Liver (tissue), 7 donors: ENCODE measurements at regions not wholly inside any gene's neighbourhood (a gene's known extent, or its start where the extent isn't known, plus 50 kb on each side); places are given as distances from the start of the nearest gene placed in this dataset.

Experiments used
- DNase-seq: peaks from one replicate; pipeline ENCODE4 v3.0.0-alpha.2; 2017; ENCODE audit warnings: low spot score
- H3K27ac ChIP-seq, 2 donors: one replicate each; pipeline ENCODE4 v1.7.0; 2013; ENCODE audit warnings: inconsistent platforms in 2 of 2, low read length in 2 of 2, control low read depth in 1 of 2, low read depth in 1 of 2, mild to moderate bottlenecking in 1 of 2
- H3K27me3 ChIP-seq, 4 donors: one replicate each; pipeline versions ENCODE4 v1.6.1 to v1.7.0; 2013; ENCODE audit warnings: low read length in 3 of 4, inconsistent platforms in 1 of 4, mild to moderate bottlenecking in 1 of 4, moderate library complexity in 1 of 4; ENCODE audit not compliant: control insufficient read depth in 4 of 4, insufficient read depth in 4 of 4
- H3K36me3 ChIP-seq, 4 donors: one replicate each; pipeline versions ENCODE4 v1.6.1 to v1.7.0; 2013; ENCODE audit warnings: low read length in 3 of 4, mild to moderate bottlenecking in 3 of 4, low read depth in 1 of 4, moderate library complexity in 1 of 4; ENCODE audit not compliant: control insufficient read depth in 4 of 4, insufficient read depth in 3 of 4
- H3K4me1 ChIP-seq, 4 donors: one replicate each; pipeline versions ENCODE4 v1.6.1 to v1.7.0; 2013; ENCODE audit warnings: low read length in 3 of 4, mild to moderate bottlenecking in 3 of 4, moderate library complexity in 1 of 4; ENCODE audit not compliant: control insufficient read depth in 4 of 4, insufficient read depth in 4 of 4
- H3K4me3 ChIP-seq, 3 donors: one replicate each; pipeline versions ENCODE4 v1.6.1 to v1.7.0; 2013; ENCODE audit warnings: low read length in 3 of 3, control low read depth in 1 of 3, low read depth in 1 of 3, mild to moderate bottlenecking in 1 of 3
- H3K9ac ChIP-seq, 2 donors: one replicate each; pipeline ENCODE4 v1.7.0; 2013; ENCODE audit warnings: low read length in 2 of 2, mild to moderate bottlenecking in 2 of 2, moderate library complexity in 2 of 2, control low read depth in 1 of 2, low read depth in 1 of 2
- H3K9me3 ChIP-seq, 4 donors: one replicate each; pipeline versions ENCODE4 v1.6.1 to v1.7.0; 2013; ENCODE audit warnings: low read length in 3 of 4; ENCODE audit not compliant: control insufficient read depth in 4 of 4
- ATF3 ChIP-seq: IDR thresholded peaks from 2 replicates; pipeline ENCODE4 v1.6.1; 2016; ENCODE audit warnings: antibody characterized with exemption
- EGR1 ChIP-seq, 2 donors: IDR thresholded peaks; 2 replicates each; pipeline ENCODE4 v1.6.1; 2016 to 2018; ENCODE audit warnings: antibody characterized with exemption in 2 of 2, low read depth in 2 of 2
- FOXA2 ChIP-seq: IDR thresholded peaks from 2 replicates; pipeline ENCODE4 v1.6.1; 2016; ENCODE audit warnings: antibody characterized with exemption
- GABPA ChIP-seq, 2 donors: IDR thresholded peaks in 1 of 2; conservative IDR thresholded peaks in 1 of 2; 2 replicates each; pipeline ENCODE4 v1.6.1; 2016; ENCODE audit warnings: antibody characterized with exemption in 2 of 2, mild to moderate bottlenecking in 1 of 2, moderate library complexity in 1 of 2
- HNF4A ChIP-seq, 2 donors: conservative IDR thresholded peaks; 2 replicates each; pipeline ENCODE4 v1.6.1; 2016; ENCODE audit warnings: antibody characterized with exemption in 2 of 2, mild to moderate bottlenecking in 2 of 2
- HNF4G ChIP-seq: IDR thresholded peaks from 2 replicates; pipeline ENCODE4 v1.6.1; 2016; ENCODE audit warnings: antibody characterized with exemption
- JUND ChIP-seq, 2 donors: IDR thresholded peaks; 2 replicates each; pipeline ENCODE4 v1.6.1; 2016; ENCODE audit warnings: antibody characterized with exemption in 2 of 2
- NR2F2 ChIP-seq: IDR thresholded peaks from 2 replicates; pipeline ENCODE4 v1.6.1; 2016; ENCODE audit warnings: antibody characterized with exemption
- RAD21 ChIP-seq, 2 donors: IDR thresholded peaks; 2 replicates each; pipeline ENCODE4 v1.6.1; 2016; ENCODE audit warnings: antibody characterized with exemption in 2 of 2, mild to moderate bottlenecking in 2 of 2
- RXRA ChIP-seq, 2 donors: IDR thresholded peaks; 2 replicates each; pipeline ENCODE4 v1.6.1; 2017 to 2018; ENCODE audit warnings: antibody characterized with exemption in 2 of 2, mild to moderate bottlenecking in 1 of 2
- TAF1 ChIP-seq: conservative IDR thresholded peaks from 2 replicates; pipeline ENCODE4 v1.6.1; 2016; ENCODE audit warnings: antibody characterized with exemption, mild to moderate bottlenecking
- YY1 ChIP-seq: IDR thresholded peaks from 2 replicates; pipeline ENCODE4 v1.6.1; 2016; ENCODE audit warnings: antibody characterized with exemption, mild to moderate bottlenecking
- ZBTB33 ChIP-seq: IDR thresholded peaks from 2 replicates; pipeline ENCODE4 v1.6.1; 2016; ENCODE audit warnings: antibody characterized with exemption
- WGBS: extraction: QIAGEN DNeasy Blood & Tissue Kit; methylation state at CpG from one replicate; pipeline ENCODE4 v1.1.7; 2013; 5-methylcytosine and 5-hydroxymethylcytosine counted together
- donor health status: healthy.
- donor health status: healthy.
- donor health status: healthy.
- donor health status: healthy.

GRCh38 chrY:8698571-8698970, 638.7 kb upstream of the TSPY4 start:
- H3K27ac ChIP-seq, result no peak overlapping the region
- WGBS, result 57% methylated on average over 3 of the region's 3 CpGs
- H3K9ac ChIP-seq, result no peak overlapping the region
- H3K27me3 ChIP-seq, result no peaks in the 10 kb centered on the region
- no peak overlapping the region for H3K4me3 ChIP-seq
- no peaks in the 10 kb centered on the region for H3K36me3 ChIP-seq
- no peak for DNase-seq
- no peak for TF ChIP-seq TAF1
- no peaks in the 10 kb centered on the region for H3K9me3 ChIP-seq
- H3K4me1 ChIP-seq, result no peaks in the 10 kb centered on the region

- H3K9me3 ChIP-seq, result no peaks in the 10 kb centered on the region
- no peak overlapping the region for H3K9ac ChIP-seq
- TF ChIP-seq EGR1 (IDR thresholded peaks at IDR 0.05; ENCODE audit: low read depth in 2 of 2), result no peak
- no peak for TF ChIP-seq NR2F2
- TF ChIP-seq ATF3, result no peak
- TF ChIP-seq RAD21 (IDR thresholded peaks at IDR 0.05), result no peak
- no peak for TF ChIP-seq RXRA (IDR thresholded peaks at IDR 0.05)
- TF ChIP-seq YY1, result no peak
- no peak for TF ChIP-seq FOXA2
- TF ChIP-seq HNF4G, result no peak
- no peak for TF ChIP-seq TAF1
- no peak for TF ChIP-seq GABPA (IDR thresholded peaks at IDR 0.05 in 1 of 2, conservative IDR thresholded peaks at IDR 0.05 in 1 of 2)
- no peak for TF ChIP-seq JUND (IDR thresholded peaks at IDR 0.05)
- no peak for TF ChIP-seq HNF4A (conservative IDR thresholded peaks at IDR 0.05)
- no peak for DNase-seq
- H3K4me1 ChIP-seq, result no peaks in the 10 kb centered on the region
- H3K27me3 ChIP-seq, result no peaks in the 10 kb centered on the region
- H3K27ac ChIP-seq, result no peak overlapping the region
- 82% methylated on average over 8 of the region's 8 CpGs for WGBS
- H3K36me3 ChIP-seq, result no peaks in the 10 kb centered on the region
- no peak overlapping the region for H3K4me3 ChIP-seq
These were observed 631.5 kb upstream of the TSPY4 start for GRCh38 chrY:8705636-8706300.

- 69% methylated on average over 1 of the region's 1 CpG for WGBS
These were observed 625.0 kb upstream of the TSPY4 start for GRCh38 chrY:8712296-8712695.

More at GRCh38 chrY:8712296-8712695, 625.0 kb upstream of the TSPY4 start:
- Histone ChIP-seq H3K4me1 (no peaks in the 10 kb centered on the region), H3K36me3 (no peaks in the 10 kb centered on the region), H3K27me3 (no peaks in the 10 kb centered on the region), H3K9ac (no peak overlapping the region), H3K9me3 (no peaks in the 10 kb centered on the region), H3K27ac (no peak overlapping the region), H3K4me3 (no peak overlapping the region)
- DNase-seq, result no peak
- TF ChIP-seq GABPA (IDR thresholded peaks at IDR 0.05 in 1 of 2, conservative IDR thresholded peaks at IDR 0.05 in 1 of 2) (no peak), YY1 (no peak), ZBTB33 (no peak)
